Neural cell (in vitro differentiated cells): ENCODE measurements at regions not wholly inside any gene's neighbourhood (a gene's known extent, or its start where the extent isn't known, plus 50 kb on each side); places are given as distances from the start of the nearest gene placed in this dataset.

Source experiments
- H2AFZ ChIP-seq: fragments of 200-600, 300-800 bp; sonication (generic), shearing (Covaris generic); 2 replicates; pipeline ENCODE4 v1.6.0; 2014; ENCODE audit warnings: low read depth, mild to moderate bottlenecking, antibody characterized with exemption, low read length, moderate library complexity
- H3F3A ChIP-seq: fragments of 200-600 bp; shearing (Covaris generic); 2 replicates; pipeline ENCODE4 v1.6.1; 2016; ENCODE audit warnings: mild to moderate bottlenecking, moderate library complexity, mixed read lengths, antibody characterized with exemption, low read length; ENCODE audit not compliant: insufficient read depth, poor library complexity, severe bottlenecking
- H3K27ac ChIP-seq: fragments of 200-600, 300-800 bp; sonication (generic), shearing (Covaris generic); 2 replicates; pipeline ENCODE4 v1.5.1; 2014; ENCODE audit warnings: mild to moderate bottlenecking, low read length, moderate library complexity
- H3K27me3 ChIP-seq: fragments of 300-800, 200-600 bp; sonication (generic), shearing (Covaris generic); 2 replicates; pipeline ENCODE4 v1.6.0; 2014; ENCODE audit warnings: mild to moderate bottlenecking, low read depth, low read length, moderate library complexity; ENCODE audit not compliant: insufficient read depth
- H3K36me3 ChIP-seq: fragments of 300-800, 200-600 bp; sonication (generic), shearing (Covaris generic); 2 replicates; pipeline ENCODE4 v1.5.1; 2014; ENCODE audit warnings: mild to moderate bottlenecking, antibody characterized with exemption, low read length, moderate library complexity; ENCODE audit not compliant: insufficient read depth
- H3K4me2 ChIP-seq: fragments of 300-800, 200-600 bp; sonication (generic), shearing (Covaris generic); 2 replicates; pipeline ENCODE4 v1.6.0; 2014; ENCODE audit warnings: mild to moderate bottlenecking, low read length
- H3K4me3 ChIP-seq: fragments of 300-800, 200-600 bp; sonication (generic), shearing (Covaris generic); 2 replicates; pipeline ENCODE4 v1.5.1; 2014; ENCODE audit warnings: mild to moderate bottlenecking, low read length, moderate library complexity
- H3K79me2 ChIP-seq: fragments of 200-600 bp; shearing (Covaris generic); replicated peaks from 2 replicates; pipeline ENCODE4 v1.6.0; 2014; ENCODE audit warnings: mild to moderate bottlenecking, low read length, moderate library complexity; ENCODE audit not compliant: insufficient read depth
- H3K9ac ChIP-seq: fragments of 300-800, 200-600 bp; sonication (generic), shearing (Covaris generic); 2 replicates; pipeline ENCODE4 v1.6.1; 2016; ENCODE audit warnings: mild to moderate bottlenecking, low read length, mixed read lengths
- H3K9me2 ChIP-seq: fragments of 200-600 bp; shearing (Covaris generic); 2 replicates; pipeline ENCODE4 v1.6.1; 2016; ENCODE audit warnings: mild to moderate bottlenecking, low read length, mixed read lengths; ENCODE audit not compliant: insufficient read depth
- H3K9me3 ChIP-seq: fragments of 200-600, 300-800 bp; sonication (generic), shearing (Covaris generic); 2 replicates; pipeline ENCODE4 v1.6.1; 2016; ENCODE audit warnings: mild to moderate bottlenecking, mixed run types, low read length, moderate library complexity, mixed read lengths
- H4K20me1 ChIP-seq: fragments of 200-600 bp; shearing (Covaris generic); 2 replicates; pipeline ENCODE4 v1.6.1; 2016; ENCODE audit warnings: mild to moderate bottlenecking, mixed run types; ENCODE audit not compliant: insufficient read depth
- CTCF ChIP-seq: fragments of 450-650 bp; IDR thresholded peaks from 2 replicates; pipeline ENCODE4 v1.5.1; 2014; ENCODE audit warnings: antibody characterized with exemption, mild to moderate bottlenecking, moderate library complexity; ENCODE audit not compliant: poor library complexity, severe bottlenecking
- EP300 ChIP-seq: fragments of 450-650 bp; conservative IDR thresholded peaks from 2 replicates; pipeline ENCODE4 v1.6.1; 2014; ENCODE audit warnings: antibody characterized with exemption, mild to moderate bottlenecking, moderate library complexity; ENCODE audit not compliant: poor library complexity, severe bottlenecking
- EZH2 ChIP-seq: fragments of 200-600, 300-800 bp; shearing (Covaris generic), sonication (generic); IDR thresholded peaks from 2 replicates; pipeline ENCODE4 v1.6.1; 2014; ENCODE audit warnings: antibody characterized with exemption, low read length, borderline replicate concordance, mild to moderate bottlenecking; ENCODE audit not compliant: insufficient read depth, poor library complexity, severe bottlenecking
- MXI1 ChIP-seq: fragments of 450-650 bp; conservative IDR thresholded peaks from 2 replicates; pipeline ENCODE4 v1.6.1; 2014; ENCODE audit warnings: antibody characterized with exemption, mild to moderate bottlenecking; ENCODE audit not compliant: poor library complexity, severe bottlenecking
- POLR2AphosphoS5 ChIP-seq: IDR thresholded peaks from 2 replicates; pipeline ENCODE4 v1.6.1; 2012
- RAD21 ChIP-seq: fragments of 450-650 bp; conservative IDR thresholded peaks from 2 replicates; pipeline ENCODE4 v1.6.1; 2014; ENCODE audit warnings: antibody characterized with exemption, mild to moderate bottlenecking, moderate library complexity
- SMC3 ChIP-seq: fragments of 450-650 bp; conservative IDR thresholded peaks from 2 replicates; pipeline ENCODE4 v1.6.1; 2014; ENCODE audit warnings: antibody characterized with exemption, mild to moderate bottlenecking, moderate library complexity; ENCODE audit not compliant: poor library complexity
- TAF1 ChIP-seq: IDR thresholded peaks from 2 replicates; pipeline ENCODE4 v1.6.1; 2012; ENCODE audit warnings: low read depth
- TF ChIP-seq, protein P1 (sequence below): IDR thresholded peaks from 2 replicates; pipeline ENCODE4 v1.6.1; 2012; ENCODE audit warnings: borderline replicate concordance

DNA sequence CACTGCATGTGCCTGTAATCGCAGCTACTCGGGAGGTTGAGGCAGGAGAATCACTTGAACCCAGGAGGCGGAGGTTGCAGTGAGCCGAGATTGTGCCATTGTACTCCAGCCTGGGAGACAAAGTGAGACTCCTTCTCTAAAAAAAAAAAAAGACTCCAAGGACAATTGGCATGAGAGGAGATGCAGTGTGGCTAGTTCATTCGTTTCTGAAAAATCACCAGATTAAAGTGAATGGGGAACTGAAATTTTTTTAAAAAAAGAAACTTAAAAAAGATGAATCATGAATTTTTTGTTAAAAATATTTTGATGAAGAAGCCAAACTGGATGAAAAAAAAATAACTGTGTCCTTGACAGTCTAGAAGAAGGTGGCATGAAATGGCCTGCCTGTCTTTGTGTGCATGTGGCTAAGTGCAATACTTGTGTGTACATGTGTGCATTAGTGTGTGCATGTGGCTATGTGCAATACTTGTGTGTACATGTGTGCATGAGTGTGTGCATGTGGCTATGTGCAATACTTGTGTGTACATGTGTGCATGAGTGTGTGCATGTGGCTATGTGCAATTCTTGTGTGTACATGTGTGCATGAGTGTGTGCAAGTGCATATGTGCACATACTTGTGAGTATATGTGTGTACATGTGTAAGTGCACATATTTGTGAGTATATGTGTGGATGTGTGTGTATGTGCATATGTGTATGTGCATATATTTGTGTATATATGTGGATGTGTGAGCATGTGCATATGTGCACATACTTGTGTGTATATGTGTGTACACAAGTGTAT, 391.7 kb upstream of the KLF6 start:
- Histone ChIP-seq H3K4me3 (no peak overlapping the region), H3K4me2 (no peak overlapping the region), H2AFZ (no peak overlapping the region), H3K27ac (no peak overlapping the region), H3F3A (no peaks in the 10 kb centered on the region), H3K36me3 (no peaks in the 10 kb centered on the region), H3K9me3 (no peaks in the 10 kb centered on the region), H3K9me2 (no peaks in the 10 kb centered on the region), H4K20me1 (no peaks in the 10 kb centered on the region), H3K9ac (no peak overlapping the region), H3K27me3 (no peaks in the 10 kb centered on the region), H3K79me2 (no peaks in the 10 kb centered on the region)
- TF ChIP-seq MXI1 (no peak), CTCF (no peak), EZH2 (no peak), POLR2AphosphoS5 (no peak), SMC3 (no peak), EP300 (no peak), TAF1 (no peak), RAD21 (no peak)
- TF ChIP-seq, protein P1, sequence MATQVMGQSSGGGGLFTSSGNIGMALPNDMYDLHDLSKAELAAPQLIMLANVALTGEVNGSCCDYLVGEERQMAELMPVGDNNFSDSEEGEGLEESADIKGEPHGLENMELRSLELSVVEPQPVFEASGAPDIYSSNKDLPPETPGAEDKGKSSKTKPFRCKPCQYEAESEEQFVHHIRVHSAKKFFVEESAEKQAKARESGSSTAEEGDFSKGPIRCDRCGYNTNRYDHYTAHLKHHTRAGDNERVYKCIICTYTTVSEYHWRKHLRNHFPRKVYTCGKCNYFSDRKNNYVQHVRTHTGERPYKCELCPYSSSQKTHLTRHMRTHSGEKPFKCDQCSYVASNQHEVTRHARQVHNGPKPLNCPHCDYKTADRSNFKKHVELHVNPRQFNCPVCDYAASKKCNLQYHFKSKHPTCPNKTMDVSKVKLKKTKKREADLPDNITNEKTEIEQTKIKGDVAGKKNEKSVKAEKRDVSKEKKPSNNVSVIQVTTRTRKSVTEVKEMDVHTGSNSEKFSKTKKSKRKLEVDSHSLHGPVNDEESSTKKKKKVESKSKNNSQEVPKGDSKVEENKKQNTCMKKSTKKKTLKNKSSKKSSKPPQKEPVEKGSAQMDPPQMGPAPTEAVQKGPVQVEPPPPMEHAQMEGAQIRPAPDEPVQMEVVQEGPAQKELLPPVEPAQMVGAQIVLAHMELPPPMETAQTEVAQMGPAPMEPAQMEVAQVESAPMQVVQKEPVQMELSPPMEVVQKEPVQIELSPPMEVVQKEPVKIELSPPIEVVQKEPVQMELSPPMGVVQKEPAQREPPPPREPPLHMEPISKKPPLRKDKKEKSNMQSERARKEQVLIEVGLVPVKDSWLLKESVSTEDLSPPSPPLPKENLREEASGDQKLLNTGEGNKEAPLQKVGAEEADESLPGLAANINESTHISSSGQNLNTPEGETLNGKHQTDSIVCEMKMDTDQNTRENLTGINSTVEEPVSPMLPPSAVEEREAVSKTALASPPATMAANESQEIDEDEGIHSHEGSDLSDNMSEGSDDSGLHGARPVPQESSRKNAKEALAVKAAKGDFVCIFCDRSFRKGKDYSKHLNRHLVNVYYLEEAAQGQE = no peak

GRCh38 chr10:4174197-4174596, 389.2 kb upstream of the KLF6 start:
- H3K9ac ChIP-seq = no peak overlapping the region
- H2AFZ ChIP-seq = no peak overlapping the region
- H3K9me3 ChIP-seq = no peaks in the 10 kb centered on the region
- no peaks in the 10 kb centered on the region for H3K36me3 ChIP-seq
- no peaks in the 10 kb centered on the region for H4K20me1 ChIP-seq
- no peaks in the 10 kb centered on the region for H3F3A ChIP-seq
- H3K4me3 ChIP-seq = no peak overlapping the region
- H3K4me2 ChIP-seq = no peak overlapping the region
- no peaks in the 10 kb centered on the region for H3K27me3 ChIP-seq
- no peaks in the 10 kb centered on the region for H3K9me2 ChIP-seq
- H3K27ac ChIP-seq = no peak overlapping the region
- TF ChIP-seq TAF1 = no peak
- no peak for TF ChIP-seq MXI1
- TF ChIP-seq, protein P1 = no peak
- no peak for TF ChIP-seq CTCF
- no peak for TF ChIP-seq RAD21
- no peak for TF ChIP-seq EP300
- TF ChIP-seq EZH2 = no peak
- TF ChIP-seq POLR2AphosphoS5 = no peak
- no peak for TF ChIP-seq SMC3
- H3K79me2 ChIP-seq = no peaks in the 10 kb centered on the region
